ENCODE measurements at regions not wholly inside any gene's neighbourhood (a gene's known extent, or its start where the extent isn't known, plus 50 kb on each side); places are given as distances from the start of the nearest gene placed in this dataset.

GRCh38 chr5:87661784-87662566, 249.2 kb upstream of the CCNH start:
- H3K27ac ChIP-seq = no peak overlapping the region
- no peaks in the 10 kb centered on the region for H3K36me3 ChIP-seq
- no peak for DNase-seq
- no peaks in the 10 kb centered on the region for H3K27me3 ChIP-seq (ENCODE audit: low read depth)
- intact Hi-C loops (cut with DNase I) = no loop called here
- no peaks in the 10 kb centered on the region for H3K9me3 ChIP-seq
- no peaks in the 10 kb centered on the region for H3K4me1 ChIP-seq
- ATAC-seq = no peak
- H3K4me3 ChIP-seq = no peak overlapping the region
- TF ChIP-seq CTCF (IDR thresholded peaks at IDR 0.05) = no peak

- H3K4me3 ChIP-seq = no peak overlapping the region
- no peaks in the 10 kb centered on the region for H3K36me3 ChIP-seq
- H3K27me3 ChIP-seq (ENCODE audit: low read depth) = no peaks in the 10 kb centered on the region
- intact Hi-C loops (cut with DNase I) = no loop called here
- no peak for TF ChIP-seq CTCF (IDR thresholded peaks at IDR 0.05)
- H3K4me1 ChIP-seq = no peaks in the 10 kb centered on the region
- no peaks in the 10 kb centered on the region for H3K9me3 ChIP-seq
- ATAC-seq = no peak
- H3K27ac ChIP-seq = no peak overlapping the region
- DNase-seq = no peak
Observed at GRCh38 chr5:87653242-87653641, 240.5 kb upstream of the CCNH start.

GRCh38 chr5:87650284-87650683, 237.6 kb upstream of the CCNH start:
- Histone ChIP-seq H3K4me1 (no peaks in the 10 kb centered on the region), H3K36me3 (no peaks in the 10 kb centered on the region), H3K4me3 (no peak overlapping the region), H3K27ac (no peak overlapping the region), H3K27me3 (ENCODE audit: low read depth) (no peaks in the 10 kb centered on the region), H3K9me3 (no peaks in the 10 kb centered on the region)
- intact Hi-C loops (cut with DNase I) = no loop called here
- no peak for TF ChIP-seq CTCF (IDR thresholded peaks at IDR 0.05)
- DNase-seq (no peak), ATAC-seq (no peak)

GRCh38 chr5:87649455-87649854, 236.7 kb upstream of the CCNH start:
- no peak for TF ChIP-seq CTCF (IDR thresholded peaks at IDR 0.05)
- no peaks in the 10 kb centered on the region for H3K36me3 ChIP-seq
- intact Hi-C loops (cut with DNase I) = no loop called here
- ATAC-seq (peak; percentile 33 to 46), DNase-seq (no peak)
- no peak overlapping the region for H3K4me3 ChIP-seq
- H3K27ac ChIP-seq = no peak overlapping the region
- no peaks in the 10 kb centered on the region for H3K9me3 ChIP-seq
- H3K27me3 ChIP-seq (ENCODE audit: low read depth) = no peaks in the 10 kb centered on the region
- no peaks in the 10 kb centered on the region for H3K4me1 ChIP-seq

- no peak overlapping the region for H3K27ac ChIP-seq
- intact Hi-C loops (cut with DNase I) = no loop called here
- H3K36me3 ChIP-seq = no peaks in the 10 kb centered on the region
- H3K27me3 ChIP-seq (ENCODE audit: low read depth) = no peaks in the 10 kb centered on the region
- no peaks in the 10 kb centered on the region for H3K9me3 ChIP-seq
- no peak for TF ChIP-seq CTCF (IDR thresholded peaks at IDR 0.05)
- no peak for ATAC-seq
- no peak for DNase-seq
- H3K4me3 ChIP-seq = no peak overlapping the region
- no peaks in the 10 kb centered on the region for H3K4me1 ChIP-seq
Observed at GRCh38 chr5:87645224-87645623, 232.5 kb upstream of the CCNH start.

All from lower lobe of right lung (tissue), 2 donors.